GM08714 (cell line): ENCODE measurements at regions not wholly inside any gene's neighbourhood (a gene's known extent, or its start where the extent isn't known, plus 50 kb on each side); places are given as distances from the start of the nearest gene placed in this dataset.

ENCODE experiments used
- H3K4me3 ChIP-seq: fragments of 200-500 bp; sonication (Bioruptor generic); 2 replicates; pipeline ENCODE4 v1.5.1; 2014; ENCODE audit warnings: mild to moderate bottlenecking, low read length, inconsistent platforms
- ZNF274 ChIP-seq: IDR thresholded peaks from 2 replicates; pipeline ENCODE4 v1.6.1; 2012; ENCODE audit warnings: mild to moderate bottlenecking, low read depth, low read length

DNA sequence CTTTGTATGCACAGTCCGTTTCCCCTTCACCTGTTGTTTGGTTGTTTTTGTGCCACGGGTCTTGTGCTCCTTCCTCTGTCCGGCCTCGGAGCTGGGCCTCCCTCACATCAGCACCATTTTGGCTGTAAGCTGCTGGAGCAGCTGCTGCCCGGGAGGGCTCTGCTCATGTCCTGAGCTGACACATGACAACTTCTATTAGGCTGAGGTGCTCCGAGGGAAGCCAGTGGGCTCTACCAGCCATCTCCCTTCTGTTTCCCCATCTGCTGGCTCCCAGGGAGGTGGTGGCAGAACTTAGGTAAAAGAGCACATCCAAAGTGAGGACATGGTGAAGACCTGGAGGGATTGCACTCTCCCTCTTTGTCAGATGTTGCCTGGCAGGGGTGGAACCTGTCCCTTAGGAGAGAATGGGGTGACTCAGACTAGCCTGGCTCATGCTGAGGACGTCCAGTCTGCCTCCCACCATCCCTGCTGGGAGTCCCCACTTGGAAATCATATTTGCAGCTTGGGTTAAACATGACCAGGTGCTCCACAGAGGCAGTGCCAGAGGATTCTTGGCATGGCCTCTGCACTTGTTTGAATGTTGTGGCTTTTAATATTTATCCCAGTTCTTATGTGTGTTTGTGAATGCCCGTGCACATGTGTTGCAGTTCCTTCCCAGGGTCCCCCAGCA lies 49.8 kb upstream of the TNP1 start:
- TF ChIP-seq ZNF274: no peak
- no peak overlapping the region for H3K4me3 ChIP-seq
